Gastroesophageal sphincter (tissue), 4 donors: ENCODE measurements at regions not wholly inside any gene's neighbourhood (a gene's known extent, or its start where the extent isn't known, plus 50 kb on each side); places are given as distances from the start of the nearest gene placed in this dataset.
"Not testable (repeated sequence)": the region's sequence is repeated elsewhere in the genome, so short reads cannot be mapped to it uniquely, and the experiment has no call there.

Experiments used
- ATAC-seq: fragments of 150-250 bp; one replicate; pipeline ENCODE4 v1.9.1; 2016; ENCODE audit warnings: mild to moderate bottlenecking, moderate library complexity
- H3K27ac ChIP-seq, 4 donors: fragments of 200-600 bp; sonication (generic) in 3 of 4; 1 replicate in 3 of 4; 2 replicates in 1 of 4; pipeline ENCODE4 v1.5.1; 2016 to 2019
- H3K27me3 ChIP-seq: fragments of 200-600 bp; sonication (generic); one replicate; pipeline ENCODE4 v1.5.1; 2019
- H3K36me3 ChIP-seq, 2 donors: fragments of 200-600 bp; sonication (generic); one replicate each; pipeline ENCODE4 v1.5.1; 2019; ENCODE audit warnings: control low read depth in 1 of 2
- H3K4me1 ChIP-seq, 3 donors: fragments of 200-600 bp; sonication (generic); 1 replicate in 2 of 3; 2 replicates in 1 of 3; pipeline ENCODE4 v1.5.1; 2016 to 2019; ENCODE audit warnings: control low read depth in 2 of 3
- H3K4me3 ChIP-seq, 2 donors: fragments of 200-600 bp; sonication (generic); one replicate each; pipeline ENCODE4 v1.5.1; 2019; ENCODE audit warnings: mild to moderate bottlenecking in 1 of 2, moderate library complexity in 1 of 2
- H3K9me3 ChIP-seq, 3 donors: fragments of 200-600 bp; sonication (generic); one replicate each; pipeline ENCODE4 v1.5.1; 2017 to 2019; ENCODE audit warnings: control low read depth in 2 of 3
- EP300 ChIP-seq: sonication (generic); formaldehyde crosslinking; IDR thresholded peaks from one replicate; pipeline ENCODE4 v1.6.1; 2017; ENCODE audit warnings: antibody characterized with exemption, mild to moderate bottlenecking
- POLR2A ChIP-seq, 2 donors: fragments of 450-650 bp; IDR thresholded peaks; one replicate each; pipeline ENCODE4 v1.6.1; 2017; ENCODE audit warnings: antibody characterized with exemption in 2 of 2, mild to moderate bottlenecking in 2 of 2, moderate library complexity in 1 of 2
- POLR2AphosphoS5 ChIP-seq: sonication (generic); formaldehyde crosslinking; IDR thresholded peaks from one replicate; pipeline ENCODE4 v1.6.1; 2017; ENCODE audit warnings: antibody characterized with exemption
- WGBS, 2 donors: methylation state at CpG; one replicate each; pipeline ENCODE4 v1.1.5; 2018; ENCODE audit warnings: low coverage in 1 of 2; 5-methylcytosine and 5-hydroxymethylcytosine counted together
- TF ChIP-seq, protein P1 (sequence below), 4 experiments: fragments of 200-600 bp in 2 of 4; fragments of 450-650 bp in 2 of 4; sonication (generic) in 1 of 4; IDR thresholded peaks; one replicate each; pipeline ENCODE4 v1.5.1; 2017 to 2019; ENCODE audit warnings: antibody characterized with exemption in 4 of 4, mild to moderate bottlenecking in 2 of 4, moderate library complexity in 2 of 4

DNA sequence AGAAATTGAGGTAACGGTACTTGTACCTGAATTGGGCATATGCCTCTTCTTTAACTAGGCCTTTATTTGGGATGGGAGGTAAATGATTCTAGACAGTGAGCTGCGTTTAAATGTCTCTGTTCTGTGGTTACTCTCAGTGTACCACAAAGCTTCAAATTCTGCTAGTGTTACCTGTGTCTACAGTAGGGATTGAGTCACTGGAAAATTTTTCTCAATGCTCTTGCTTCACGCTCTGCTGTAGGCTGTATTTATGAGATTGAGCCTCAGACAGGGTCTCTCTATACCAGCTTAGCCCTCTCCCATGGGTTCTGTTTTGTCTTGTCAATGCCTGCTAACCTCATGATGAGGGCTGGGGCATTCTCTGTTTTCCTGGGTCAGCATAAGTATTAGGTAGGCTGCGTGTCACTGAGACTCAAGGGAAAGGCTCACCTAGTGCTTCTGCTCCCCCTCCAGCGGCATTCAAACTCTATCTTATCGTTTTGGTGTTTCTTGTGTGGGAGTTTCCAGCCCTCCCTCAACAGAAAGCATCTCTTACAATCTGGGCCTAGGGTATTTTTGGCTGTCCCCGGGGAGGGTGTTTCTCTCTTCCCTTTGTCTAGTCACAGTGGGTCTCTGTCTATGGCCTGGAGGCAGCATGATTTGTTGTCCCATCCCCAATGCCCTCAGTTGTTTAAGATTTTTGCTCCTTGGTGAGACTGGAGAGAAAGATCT, 285.8 kb downstream of the ADGRD1 start:
- Histone ChIP-seq H3K36me3 (no peaks in the 10 kb centered on the region), H3K4me1 (no peaks in the 10 kb centered on the region), H3K9me3 (no peaks in the 10 kb centered on the region), H3K27ac (no peak overlapping the region), H3K27me3 (peaks cover 5% of the 10 kb centered on the region), H3K4me3 (no peak overlapping the region)
- WGBS, 2 donors, result 84 to 86% methylated on average over 6 to 7 of the region's 7 CpGs
- no peak for ATAC-seq
- TF ChIP-seq POLR2A (IDR thresholded peaks at IDR 0.05) (no peak), EP300 (no peak), POLR2AphosphoS5 (no peak)
- TF ChIP-seq, protein P1, sequence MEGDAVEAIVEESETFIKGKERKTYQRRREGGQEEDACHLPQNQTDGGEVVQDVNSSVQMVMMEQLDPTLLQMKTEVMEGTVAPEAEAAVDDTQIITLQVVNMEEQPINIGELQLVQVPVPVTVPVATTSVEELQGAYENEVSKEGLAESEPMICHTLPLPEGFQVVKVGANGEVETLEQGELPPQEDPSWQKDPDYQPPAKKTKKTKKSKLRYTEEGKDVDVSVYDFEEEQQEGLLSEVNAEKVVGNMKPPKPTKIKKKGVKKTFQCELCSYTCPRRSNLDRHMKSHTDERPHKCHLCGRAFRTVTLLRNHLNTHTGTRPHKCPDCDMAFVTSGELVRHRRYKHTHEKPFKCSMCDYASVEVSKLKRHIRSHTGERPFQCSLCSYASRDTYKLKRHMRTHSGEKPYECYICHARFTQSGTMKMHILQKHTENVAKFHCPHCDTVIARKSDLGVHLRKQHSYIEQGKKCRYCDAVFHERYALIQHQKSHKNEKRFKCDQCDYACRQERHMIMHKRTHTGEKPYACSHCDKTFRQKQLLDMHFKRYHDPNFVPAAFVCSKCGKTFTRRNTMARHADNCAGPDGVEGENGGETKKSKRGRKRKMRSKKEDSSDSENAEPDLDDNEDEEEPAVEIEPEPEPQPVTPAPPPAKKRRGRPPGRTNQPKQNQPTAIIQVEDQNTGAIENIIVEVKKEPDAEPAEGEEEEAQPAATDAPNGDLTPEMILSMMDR (IDR thresholded peaks at IDR 0.05), result no peak

DNA sequence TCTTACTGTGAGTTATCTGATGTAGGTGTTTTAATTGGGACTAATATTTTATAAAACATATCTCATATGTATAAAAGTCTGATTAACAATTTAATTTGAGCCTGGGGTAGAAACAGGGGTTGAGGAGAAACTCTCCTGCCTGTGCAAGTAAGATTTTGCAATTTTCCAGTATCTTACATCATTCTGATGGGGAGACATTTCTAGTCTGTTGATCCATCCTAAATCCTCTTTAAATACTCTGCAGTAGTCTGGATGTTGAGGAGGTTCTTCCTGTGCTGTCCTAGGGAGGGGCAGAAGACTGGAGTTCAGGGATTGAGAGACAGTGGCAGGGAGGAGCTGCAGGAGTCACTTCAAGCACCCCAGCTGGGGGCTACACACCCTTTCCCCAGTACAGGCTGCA, 287.8 kb downstream of the ADGRD1 start:
- Histone ChIP-seq H3K9me3 (no peaks in the 10 kb centered on the region), H3K27me3 (peaks cover 15% of the 10 kb centered on the region), H3K36me3 (no peaks in the 10 kb centered on the region), H3K27ac (no peak overlapping the region), H3K4me1 (no peaks in the 10 kb centered on the region), H3K4me3 (no peak overlapping the region)
- no peak for ATAC-seq
- TF ChIP-seq, protein P1 (IDR thresholded peaks at IDR 0.05), result no peak
- TF ChIP-seq EP300 (no peak), POLR2AphosphoS5 (no peak)

DNA sequence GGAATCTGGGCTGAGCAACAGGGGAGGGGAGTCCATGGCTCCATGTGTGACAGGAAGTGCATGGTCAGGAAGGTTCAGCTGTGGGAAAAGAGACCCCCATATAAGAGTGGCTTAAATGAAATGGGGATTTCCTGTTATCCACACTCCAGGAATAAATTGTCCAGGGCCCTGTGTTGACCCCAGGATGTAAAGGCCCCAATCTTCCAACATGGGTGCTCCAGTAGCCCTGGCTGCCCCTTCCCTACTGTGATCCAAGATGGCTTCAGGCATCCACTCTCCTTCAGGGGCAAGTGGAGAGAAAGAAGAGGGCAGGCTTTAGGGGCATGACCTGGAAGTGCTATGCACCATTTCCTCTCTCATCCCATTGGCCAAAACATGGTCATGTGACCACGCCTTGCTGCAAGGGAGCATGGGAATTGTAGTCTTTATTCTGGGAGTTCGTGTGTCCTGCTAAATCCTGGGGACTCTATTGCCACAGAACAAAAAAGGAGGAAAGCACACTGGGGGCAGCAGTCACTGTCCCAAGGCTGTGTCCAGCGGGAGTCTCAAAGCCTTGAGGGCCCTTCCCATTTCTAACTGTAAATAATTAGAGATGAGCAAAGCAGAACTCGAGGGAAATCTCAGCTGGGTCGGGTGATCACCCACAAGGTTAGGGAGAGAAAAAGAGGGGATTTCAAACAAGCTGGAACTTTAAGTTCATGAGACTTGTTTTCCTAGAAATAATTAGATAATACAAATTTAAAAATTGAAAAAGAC, 289.2 kb downstream of the ADGRD1 start:
- no peak for TF ChIP-seq POLR2AphosphoS5
- no peak for TF ChIP-seq POLR2A (IDR thresholded peaks at IDR 0.05)
- TF ChIP-seq, protein P1 (IDR thresholded peaks at IDR 0.05), result no peak
- TF ChIP-seq EP300, result no peak
- H3K4me1 ChIP-seq, result no peaks in the 10 kb centered on the region
- H3K36me3 ChIP-seq, result no peaks in the 10 kb centered on the region

GRCh38 chr12:131244157-131244688, 290.5 kb downstream of the ADGRD1 start:
- no CpG with 5 or more reads among the region's 15 CpGs for WGBS, 2 donors
- H3K4me3 ChIP-seq, H3K9me3 ChIP-seq, ATAC-seq, H3K4me1 ChIP-seq, H3K27ac ChIP-seq, H3K36me3 ChIP-seq: not testable (repeated sequence)
- peaks cover 16% of the 10 kb centered on the region for H3K27me3 ChIP-seq

More for the DNA sequence above, 289.2 kb downstream of the ADGRD1 start:
- ATAC-seq, result no peak
- peaks cover 16% of the 10 kb centered on the region for H3K27me3 ChIP-seq
- no peak overlapping the region for H3K4me3 ChIP-seq
- no peak overlapping the region for H3K27ac ChIP-seq
- H3K9me3 ChIP-seq, result no peaks in the 10 kb centered on the region
- WGBS, 2 donors, result 79 to 89% methylated on average over 4 to 5 of the region's 5 CpGs

GRCh38 chr12:131245161-131245560, 291.5 kb downstream of the ADGRD1 start:
- 100% methylated on average over 1 of the region's 8 CpGs; no CpG with 5 or more reads in 1 of the 2 donors for whole genome bisulfite sequencing, 2 donors

More at GRCh38 chr12:131245161-131245560, 291.5 kb downstream of the ADGRD1 start:
- not testable (repeated sequence) for H3K27ac ChIP-seq, ATAC-seq, H3K36me3 ChIP-seq, H3K4me3 ChIP-seq, H3K4me1 ChIP-seq, H3K9me3 ChIP-seq
- H3K27me3 ChIP-seq, result peaks cover 16% of the 10 kb centered on the region
